Transverse colon (tissue), 4 donors: ENCODE measurements at regions not wholly inside any gene's neighbourhood (a gene's known extent, or its start where the extent isn't known, plus 50 kb on each side); places are given as distances from the start of the nearest gene placed in this dataset.

Experiments used
- POLR2A ChIP-seq: fragments of 450-650 bp; IDR thresholded peaks from one replicate; pipeline ENCODE4 v1.6.1; 2016; ENCODE audit warnings: antibody characterized with exemption, mild to moderate bottlenecking, moderate library complexity
- POLR2AphosphoS5 ChIP-seq, 3 donors: sonication (generic); formaldehyde crosslinking; IDR thresholded peaks; one replicate each; pipeline ENCODE4 v1.6.1; 2016; ENCODE audit warnings: antibody characterized with exemption in 3 of 3
- TF ChIP-seq, protein P1 (sequence below), 5 experiments: fragments of 200-600 bp in 3 of 5; fragments of 450-650 bp in 2 of 5; sonication (generic) in 3 of 5; IDR thresholded peaks; 1 replicate in 2 of 5; 2 replicates in 3 of 5; pipeline ENCODE4 v1.5.1; 2016 to 2017; ENCODE audit warnings: antibody characterized with exemption in 5 of 5, inconsistent platforms in 3 of 5, mild to moderate bottlenecking in 2 of 5, moderate library complexity in 1 of 5

DNA sequence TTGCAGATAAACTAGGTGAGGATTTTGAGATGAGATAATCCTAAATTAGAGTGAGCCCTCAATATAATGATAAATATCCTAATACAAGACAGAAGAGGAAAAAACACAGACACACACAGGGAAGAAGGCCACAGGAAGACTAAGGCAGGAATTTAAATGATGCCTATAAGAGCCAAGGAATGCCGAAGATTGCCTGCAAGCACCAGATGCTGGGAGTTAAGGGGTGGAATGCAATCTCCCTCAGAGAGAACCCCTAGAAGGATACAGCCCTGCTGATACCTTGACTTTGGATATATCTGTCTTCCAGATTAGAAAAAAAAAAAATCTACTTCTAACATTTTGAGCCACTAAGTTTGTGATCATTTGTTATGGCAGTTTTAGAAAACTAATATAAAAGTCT is 299.7 kb upstream of the PRMT6 start:
- TF ChIP-seq POLR2AphosphoS5 (IDR thresholded peaks at IDR 0.05), result no peak
- TF ChIP-seq, protein P1, sequence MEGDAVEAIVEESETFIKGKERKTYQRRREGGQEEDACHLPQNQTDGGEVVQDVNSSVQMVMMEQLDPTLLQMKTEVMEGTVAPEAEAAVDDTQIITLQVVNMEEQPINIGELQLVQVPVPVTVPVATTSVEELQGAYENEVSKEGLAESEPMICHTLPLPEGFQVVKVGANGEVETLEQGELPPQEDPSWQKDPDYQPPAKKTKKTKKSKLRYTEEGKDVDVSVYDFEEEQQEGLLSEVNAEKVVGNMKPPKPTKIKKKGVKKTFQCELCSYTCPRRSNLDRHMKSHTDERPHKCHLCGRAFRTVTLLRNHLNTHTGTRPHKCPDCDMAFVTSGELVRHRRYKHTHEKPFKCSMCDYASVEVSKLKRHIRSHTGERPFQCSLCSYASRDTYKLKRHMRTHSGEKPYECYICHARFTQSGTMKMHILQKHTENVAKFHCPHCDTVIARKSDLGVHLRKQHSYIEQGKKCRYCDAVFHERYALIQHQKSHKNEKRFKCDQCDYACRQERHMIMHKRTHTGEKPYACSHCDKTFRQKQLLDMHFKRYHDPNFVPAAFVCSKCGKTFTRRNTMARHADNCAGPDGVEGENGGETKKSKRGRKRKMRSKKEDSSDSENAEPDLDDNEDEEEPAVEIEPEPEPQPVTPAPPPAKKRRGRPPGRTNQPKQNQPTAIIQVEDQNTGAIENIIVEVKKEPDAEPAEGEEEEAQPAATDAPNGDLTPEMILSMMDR (IDR thresholded peaks at IDR 0.05), result no peak
- no peak for TF ChIP-seq POLR2A
